ENCODE measurements at regions not wholly inside any gene's neighbourhood (a gene's known extent, or its start where the extent isn't known, plus 50 kb on each side); places are given as distances from the start of the nearest gene placed in this dataset.

DNA sequence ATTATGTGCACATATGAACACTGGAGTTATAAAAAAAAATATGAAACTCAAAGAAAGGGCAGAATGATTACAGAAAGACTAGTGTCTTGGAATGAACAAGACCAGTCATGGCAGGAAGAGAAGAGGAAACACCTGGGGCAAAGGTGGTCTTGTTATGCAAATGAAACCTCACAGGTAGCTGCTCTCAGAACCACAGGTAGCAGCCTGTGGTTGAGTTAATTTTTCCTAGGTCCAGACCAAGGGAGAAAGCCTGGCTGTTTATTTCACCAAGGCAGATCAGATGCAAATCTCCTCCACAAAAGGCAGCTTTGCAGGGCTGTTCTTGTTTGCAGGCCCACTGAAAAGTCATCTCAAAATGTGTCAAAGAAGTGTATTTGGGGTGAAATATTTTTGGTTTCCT is 785.8 kb downstream of the RNF144A start:
- DNase-seq (ENCODE audit: low read depth in 1 of 2, low spot score in 1 of 2): no peak

DNA sequence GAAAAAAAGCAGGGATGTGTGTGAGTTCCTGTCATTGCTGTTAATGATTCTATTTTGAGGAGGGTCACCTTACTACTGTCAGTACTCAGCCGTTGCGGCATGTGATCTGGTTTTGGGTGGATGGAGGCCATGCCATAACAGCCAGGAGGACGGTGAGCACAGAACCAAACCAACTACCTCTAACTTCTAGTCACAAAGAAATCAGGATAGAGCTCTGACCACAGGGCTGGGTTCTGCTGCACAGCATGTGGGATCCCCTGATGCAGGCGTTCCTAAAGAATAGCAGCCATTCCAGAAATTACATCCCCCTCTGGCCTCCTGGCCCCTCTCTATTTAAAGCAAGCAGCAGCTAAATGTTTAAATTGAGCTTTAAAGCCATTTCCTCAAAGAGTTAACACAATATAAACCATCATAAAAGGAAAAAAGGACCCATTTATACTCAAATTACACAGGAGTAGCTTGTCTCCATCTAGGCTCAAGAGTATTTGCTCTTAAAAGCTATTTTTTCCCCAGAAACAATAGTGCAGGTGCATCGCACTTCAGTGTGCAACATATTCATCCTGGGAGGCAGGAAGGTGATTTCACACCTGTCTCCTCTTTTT is 786.4 kb downstream of the RNF144A start:
- DNase-seq (ENCODE audit: low read depth in 1 of 2, low spot score in 1 of 2): no peak

DNA sequence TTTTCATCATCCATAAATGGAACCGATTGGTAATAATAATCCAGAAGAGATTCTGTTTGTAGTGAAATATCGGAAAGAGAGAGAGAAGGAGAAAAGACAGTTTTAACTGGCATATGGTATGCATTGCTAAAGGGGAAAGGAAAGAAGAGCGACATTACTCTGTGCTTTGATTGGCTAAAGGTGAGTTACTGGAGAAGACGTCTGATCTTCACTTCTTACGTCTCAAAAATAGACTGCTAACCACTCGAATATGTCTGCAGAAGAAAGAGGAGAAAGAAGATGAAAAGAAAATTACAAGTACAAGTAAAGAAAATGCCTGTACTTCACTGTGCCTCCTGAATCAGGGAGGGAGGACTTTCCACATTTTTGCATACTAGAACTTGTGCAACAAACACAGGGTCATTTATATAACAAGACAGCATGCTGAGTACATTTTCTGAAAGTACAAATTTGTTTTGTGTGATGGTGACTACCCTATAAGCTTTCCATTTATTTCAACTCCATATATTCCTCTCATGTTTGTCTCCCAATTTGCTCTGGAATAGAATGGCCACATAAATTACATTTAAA is 787.2 kb downstream of the RNF144A start:
- DNase-seq (ENCODE audit: low read depth in 1 of 2, low spot score in 1 of 2): no peak

DNA sequence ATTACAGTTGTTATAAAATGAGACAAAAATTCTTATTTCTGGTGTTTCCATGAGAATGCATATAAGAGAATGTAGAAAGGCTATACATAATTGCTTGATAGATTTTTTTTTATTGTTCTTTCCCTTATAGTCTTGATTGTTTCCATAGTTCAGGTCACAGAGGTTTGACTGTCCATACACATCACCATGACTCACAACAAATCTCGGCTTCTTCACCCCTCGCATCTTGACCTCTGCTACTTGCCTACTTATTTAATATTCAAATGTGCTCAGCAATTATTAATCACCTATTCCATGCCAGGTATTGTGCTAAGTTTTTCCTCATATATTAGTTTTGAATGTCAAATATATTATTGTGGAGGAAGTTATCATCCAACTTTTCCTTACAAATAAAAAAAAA is 789.6 kb downstream of the RNF144A start:
- DNase-seq (ENCODE audit: low read depth in 1 of 2, low spot score in 1 of 2): no peak

DNA sequence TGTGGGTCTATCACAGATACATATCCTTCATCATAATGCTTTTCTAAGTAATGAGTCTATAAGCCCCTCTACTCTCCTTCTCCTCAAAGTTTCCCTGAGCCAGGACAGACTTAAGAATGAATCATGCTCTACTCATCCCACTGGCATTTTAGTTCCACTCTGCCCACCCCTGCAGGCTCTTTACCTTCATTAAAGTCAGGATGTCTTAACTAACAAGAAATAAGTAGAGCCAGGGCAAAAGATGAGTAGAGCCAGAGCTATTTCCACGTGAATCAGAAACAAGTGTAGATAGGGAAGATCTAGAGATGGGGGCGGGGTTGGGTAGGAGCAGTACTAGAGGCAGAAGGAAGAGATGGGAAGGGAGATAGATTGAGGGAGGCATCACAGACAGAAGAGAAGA is 790.5 kb downstream of the RNF144A start:
- DNase-seq (ENCODE audit: low read depth in 1 of 2, low spot score in 1 of 2): no peak

DNA sequence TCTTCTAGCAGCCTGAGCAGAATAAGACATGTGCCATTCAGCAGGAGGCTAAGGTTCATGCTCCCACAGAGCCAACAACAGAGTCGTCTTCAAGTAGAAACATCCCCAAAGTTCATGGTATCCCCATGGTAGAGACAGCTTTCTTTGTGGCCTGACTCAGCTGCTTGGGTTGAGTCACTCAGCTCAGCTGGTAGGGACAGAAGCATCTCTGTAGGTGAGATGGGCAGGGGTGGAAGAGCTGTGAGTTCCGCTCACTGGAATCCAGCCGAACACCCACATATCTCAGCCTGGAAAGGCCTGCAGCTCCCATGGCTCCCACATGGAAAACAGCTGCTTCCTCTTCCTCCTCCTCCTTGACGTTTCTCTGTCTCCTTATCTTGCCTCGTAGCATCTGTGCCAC is 792.7 kb downstream of the RNF144A start:
- no peak for DNase-seq (ENCODE audit: low read depth in 1 of 2, low spot score in 1 of 2)

DNA sequence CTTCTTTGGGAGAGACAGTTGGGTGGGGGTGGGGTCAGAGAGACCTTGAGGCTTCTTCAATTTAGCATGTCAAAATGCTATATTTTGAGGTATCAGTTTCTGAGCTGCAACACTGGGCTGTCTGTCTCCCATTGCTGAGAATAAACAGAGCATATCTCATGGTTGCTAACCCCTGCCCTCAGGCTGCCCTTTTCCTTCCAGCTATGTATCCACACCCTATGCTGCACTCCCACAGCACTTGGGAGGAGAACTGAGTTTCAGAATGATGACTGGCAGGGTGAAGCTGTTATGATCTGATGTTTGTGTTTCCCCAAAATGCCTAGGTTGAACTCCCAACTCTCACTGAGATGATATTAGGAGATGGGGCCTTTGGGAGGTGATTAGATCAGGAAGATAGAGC is 794.0 kb downstream of the RNF144A start:
- DNase-seq (ENCODE audit: low read depth in 1 of 2, low spot score in 1 of 2): no peak

DNA sequence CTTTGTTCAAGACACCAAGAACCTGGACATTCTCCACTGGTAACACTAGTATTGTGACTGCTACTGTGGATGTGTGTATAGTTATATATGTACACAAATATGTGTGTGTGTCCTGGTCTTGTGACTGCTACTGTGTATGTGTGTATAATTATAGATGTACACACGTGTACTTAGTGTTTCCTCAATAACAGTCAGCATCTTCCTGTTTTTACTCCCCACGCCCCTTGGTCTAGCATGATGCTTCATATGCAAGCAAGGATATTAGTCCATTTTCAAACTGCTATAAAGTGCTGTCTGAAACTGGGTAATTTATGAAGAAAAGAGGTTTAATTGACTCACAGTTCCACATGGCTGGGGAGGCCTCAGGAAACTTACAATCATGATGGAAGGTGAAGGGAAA is 802.7 kb downstream of the RNF144A start:
- DNase-seq (ENCODE audit: low read depth in 1 of 2, low spot score in 1 of 2): no peak

DNA sequence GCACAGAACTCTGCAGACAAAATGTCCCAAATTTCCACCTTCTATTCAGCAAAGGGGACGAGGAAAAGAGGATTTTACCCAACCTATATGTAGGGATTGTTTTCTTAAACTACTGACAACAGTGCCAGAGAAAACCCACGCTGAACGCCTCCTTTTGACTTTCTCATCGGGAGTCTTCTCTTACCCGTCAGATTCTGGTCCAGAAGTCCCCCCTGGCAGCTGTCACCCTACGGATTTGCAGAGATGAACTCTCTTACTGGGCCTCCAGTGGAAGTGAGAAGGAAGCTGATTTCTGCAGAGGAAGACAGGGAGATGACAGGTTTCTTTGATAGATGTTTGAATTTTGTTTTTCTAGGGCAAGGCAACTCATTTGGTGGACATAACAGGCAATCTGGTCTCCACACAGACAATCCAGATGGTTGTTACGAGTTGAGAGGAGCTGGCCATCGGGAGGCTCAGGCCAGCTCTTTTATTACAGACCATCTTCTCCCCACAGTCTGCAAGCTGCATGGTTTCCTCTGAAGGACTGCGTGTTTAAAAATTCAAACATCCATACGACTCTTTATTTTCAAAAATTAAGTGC is 804.3 kb downstream of the RNF144A start:
- DNase-seq (ENCODE audit: low read depth in 1 of 2, low spot score in 1 of 2): no peak

DNA sequence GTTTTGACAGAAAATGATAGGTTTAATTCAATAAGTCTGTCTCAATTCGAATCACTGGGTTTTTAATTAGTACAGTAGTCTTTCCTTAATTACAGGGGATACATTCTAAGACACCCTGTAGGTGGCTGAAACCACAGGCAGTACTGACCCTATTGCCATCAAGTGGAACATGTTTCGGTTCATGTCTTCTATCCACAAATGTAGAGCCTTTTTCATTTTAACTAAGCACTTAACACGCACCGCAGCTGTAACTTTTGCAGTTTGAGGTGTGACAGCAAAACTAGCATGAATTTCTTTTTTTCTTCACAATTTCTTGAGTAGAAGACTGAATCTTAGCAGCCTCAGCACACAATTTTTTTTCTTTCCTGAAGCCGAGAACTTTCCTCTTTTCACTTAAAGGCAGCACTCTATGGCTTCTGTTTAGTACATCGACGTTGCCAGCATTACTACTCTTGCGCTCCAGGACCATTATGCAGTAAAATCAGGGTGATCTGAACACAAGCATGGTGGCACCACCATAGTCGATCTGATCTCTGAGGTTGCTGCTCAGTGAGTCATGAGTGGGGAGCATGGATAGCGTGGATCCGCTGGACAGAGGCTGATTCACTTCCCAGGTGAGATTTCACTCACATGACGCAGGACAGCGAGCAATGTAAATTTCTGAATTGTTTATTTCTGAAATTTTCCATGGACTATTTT is 805.1 kb downstream of the RNF144A start:
- no peak for DNase-seq (ENCODE audit: low read depth in 1 of 2, low spot score in 1 of 2)

DNA sequence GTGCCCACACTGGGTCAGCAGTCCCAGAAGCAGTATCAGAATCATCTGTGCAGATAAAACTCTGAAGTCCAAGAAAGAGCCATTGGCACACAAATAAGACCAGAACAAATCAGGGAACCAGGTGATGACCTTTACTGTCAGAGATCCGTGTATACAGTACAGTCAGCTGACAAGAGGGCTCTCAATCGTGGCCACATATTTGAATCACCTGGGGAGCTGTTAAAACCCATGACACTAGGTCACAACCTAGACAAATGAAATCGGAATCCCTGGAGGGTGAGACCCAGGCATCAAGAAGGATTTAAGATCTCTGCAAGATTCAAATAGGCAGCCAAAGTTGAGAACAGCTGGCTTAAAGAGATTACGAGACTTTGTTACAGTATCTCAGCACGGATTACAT is 807.1 kb downstream of the RNF144A start:
- no peak for DNase-seq (ENCODE audit: low read depth in 1 of 2, low spot score in 1 of 2)

DNA sequence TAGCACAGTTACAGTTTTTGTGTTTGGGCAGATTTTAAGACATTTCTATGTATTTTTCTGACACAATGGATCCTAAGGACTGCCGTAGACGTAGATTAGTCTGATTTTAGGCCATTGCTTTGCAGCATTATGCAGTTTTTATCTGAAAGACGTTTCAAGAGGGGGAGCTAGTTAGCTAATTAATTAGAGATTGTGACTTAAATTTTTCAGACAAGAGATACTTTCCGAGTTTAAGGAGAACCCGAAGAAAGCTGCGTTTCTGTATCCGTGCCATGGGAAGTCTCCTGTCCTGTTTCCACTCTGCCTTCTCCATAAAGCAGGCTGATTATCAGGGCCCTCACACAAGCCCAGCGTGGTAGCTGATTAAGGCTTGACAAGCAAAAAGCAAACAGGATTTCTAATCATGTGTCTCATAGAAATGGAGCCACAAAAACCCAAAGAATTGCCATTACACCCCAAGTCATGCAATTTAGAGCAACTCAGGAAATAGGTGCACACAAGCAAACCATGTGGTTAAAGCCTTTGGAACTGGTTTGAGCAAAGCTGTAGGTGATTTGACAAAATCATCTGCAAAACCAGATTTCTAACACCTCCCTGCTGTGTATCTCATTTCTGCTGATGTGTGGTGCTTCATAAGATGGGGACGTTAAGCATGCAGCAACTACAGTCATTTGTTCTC is 808.1 kb downstream of the RNF144A start:
- DNase-seq (ENCODE audit: low read depth in 1 of 2, low spot score in 1 of 2): no peak

DNA sequence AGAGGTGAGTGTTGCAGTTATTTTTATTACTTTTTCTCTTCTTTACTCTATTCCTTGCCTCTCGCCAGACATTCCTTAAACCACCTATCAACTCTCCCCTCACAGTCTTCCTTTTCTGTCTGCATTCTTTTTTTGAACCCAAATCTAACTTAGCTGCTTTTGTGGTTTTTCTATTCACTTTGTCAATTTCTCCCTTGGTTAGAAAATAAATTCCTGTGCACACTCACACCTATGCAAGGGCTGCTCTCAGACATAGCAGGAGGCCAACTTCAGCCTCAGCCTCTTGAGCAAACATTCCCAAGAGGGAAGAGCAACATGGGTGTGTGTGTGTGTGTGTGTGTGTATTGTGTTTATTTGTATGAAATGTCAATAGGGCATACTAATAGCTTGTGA is 808.6 kb downstream of the RNF144A start:
- DNase-seq (ENCODE audit: low read depth in 1 of 2, low spot score in 1 of 2): no peak

DNA sequence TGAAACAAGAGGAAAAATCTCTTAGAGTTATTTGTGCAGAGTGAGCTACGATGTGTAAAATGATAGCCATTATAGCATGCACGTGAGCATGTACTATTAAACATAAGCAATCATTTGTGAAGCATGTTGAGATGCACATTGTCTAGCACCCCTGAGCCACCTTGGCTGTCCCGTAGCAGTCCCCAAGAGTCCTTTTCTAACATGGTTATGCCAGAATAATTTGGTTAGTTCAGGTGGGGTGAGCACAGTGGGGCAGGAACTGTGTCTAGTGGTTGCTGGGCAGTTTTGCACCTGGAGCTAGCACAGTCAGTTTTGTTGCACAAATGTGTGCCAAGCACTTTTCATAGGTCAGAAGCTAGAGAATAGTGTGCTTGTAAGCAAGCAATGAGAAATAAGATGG is 809.8 kb downstream of the RNF144A start:
- no peak for DNase-seq (ENCODE audit: low read depth in 1 of 2, low spot score in 1 of 2)

DNA sequence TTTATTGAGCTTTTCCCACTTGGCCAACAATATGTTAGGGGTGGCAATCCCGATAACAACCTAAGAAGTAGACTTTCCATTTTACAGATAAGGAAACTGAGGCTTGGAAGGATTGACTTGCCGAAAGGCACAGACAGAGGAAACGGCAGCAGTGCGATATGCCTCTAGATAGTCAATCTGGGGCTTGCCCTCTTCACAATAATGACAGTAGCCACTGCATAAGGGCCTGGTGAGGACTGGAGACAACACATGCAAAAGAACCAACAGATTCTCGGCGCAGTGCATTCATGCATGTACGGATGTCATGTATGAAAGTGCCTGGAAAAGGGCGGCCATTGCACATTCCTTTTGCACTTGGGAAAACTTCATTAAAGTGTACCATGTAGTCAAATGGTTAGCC is 811.2 kb downstream of the RNF144A start:
- DNase-seq (ENCODE audit: low read depth in 1 of 2, low spot score in 1 of 2): no peak

DNA sequence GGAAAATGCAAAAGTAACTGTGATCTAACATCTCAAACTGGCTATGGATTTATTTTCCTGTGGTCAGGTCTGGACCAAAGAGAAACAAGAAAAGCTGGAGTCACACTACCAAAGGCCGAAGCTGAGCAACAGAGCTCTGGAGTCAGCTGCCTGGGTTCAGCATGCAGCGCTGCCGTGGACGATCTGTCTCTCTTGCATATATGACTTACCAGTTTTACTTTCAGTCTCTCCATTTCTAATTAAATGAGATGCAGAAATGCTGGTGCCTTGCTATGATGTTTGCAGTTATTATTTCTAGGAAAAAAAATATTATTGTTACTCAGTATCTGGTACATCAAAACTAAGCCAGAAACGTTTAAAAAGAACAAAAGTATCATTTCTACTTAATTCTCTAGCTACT is 813.2 kb downstream of the RNF144A start:
- DNase-seq (ENCODE audit: low read depth in 1 of 2, low spot score in 1 of 2): no peak

DNA sequence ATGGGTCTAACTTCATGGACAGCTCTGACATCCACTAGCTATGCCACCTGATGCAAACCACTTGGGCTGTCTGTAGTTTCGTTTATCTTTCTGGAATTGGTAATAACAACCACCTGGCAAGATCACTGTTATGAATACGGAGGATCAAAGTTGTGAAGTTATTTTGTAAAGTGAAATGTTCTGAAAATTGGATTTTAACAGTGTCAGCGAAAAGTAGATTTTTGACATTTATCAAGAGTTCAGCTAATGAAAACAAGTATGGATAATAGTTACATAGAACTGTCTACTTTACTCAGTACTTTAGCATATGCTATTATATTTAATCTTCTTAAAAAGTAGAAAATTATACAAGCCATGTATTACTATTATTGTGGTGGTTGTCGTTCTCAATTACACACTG is 813.8 kb downstream of the RNF144A start:
- DNase-seq (ENCODE audit: low read depth in 1 of 2, low spot score in 1 of 2): no peak

DNA sequence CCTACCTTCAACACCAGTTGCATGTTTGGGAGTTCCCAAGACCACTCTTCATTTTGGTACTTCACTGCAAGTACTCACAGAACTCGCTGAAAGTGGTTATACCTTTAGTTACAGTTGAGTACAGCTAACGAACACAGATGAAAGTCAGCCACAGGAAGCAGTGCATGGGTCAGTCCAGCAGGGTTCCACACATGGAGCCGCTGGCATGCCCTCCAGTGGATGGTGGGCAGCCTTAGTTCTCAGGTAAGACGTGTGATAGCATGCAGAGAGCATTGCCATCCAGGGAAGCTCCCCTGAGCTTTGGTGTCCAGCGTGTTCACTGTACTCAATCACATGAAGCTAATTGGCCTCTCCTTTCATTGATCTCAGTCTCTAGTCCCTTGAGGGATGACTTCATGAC is 815.3 kb downstream of the RNF144A start:
- DNase-seq (ENCODE audit: low read depth in 1 of 2, low spot score in 1 of 2): no peak

DNA sequence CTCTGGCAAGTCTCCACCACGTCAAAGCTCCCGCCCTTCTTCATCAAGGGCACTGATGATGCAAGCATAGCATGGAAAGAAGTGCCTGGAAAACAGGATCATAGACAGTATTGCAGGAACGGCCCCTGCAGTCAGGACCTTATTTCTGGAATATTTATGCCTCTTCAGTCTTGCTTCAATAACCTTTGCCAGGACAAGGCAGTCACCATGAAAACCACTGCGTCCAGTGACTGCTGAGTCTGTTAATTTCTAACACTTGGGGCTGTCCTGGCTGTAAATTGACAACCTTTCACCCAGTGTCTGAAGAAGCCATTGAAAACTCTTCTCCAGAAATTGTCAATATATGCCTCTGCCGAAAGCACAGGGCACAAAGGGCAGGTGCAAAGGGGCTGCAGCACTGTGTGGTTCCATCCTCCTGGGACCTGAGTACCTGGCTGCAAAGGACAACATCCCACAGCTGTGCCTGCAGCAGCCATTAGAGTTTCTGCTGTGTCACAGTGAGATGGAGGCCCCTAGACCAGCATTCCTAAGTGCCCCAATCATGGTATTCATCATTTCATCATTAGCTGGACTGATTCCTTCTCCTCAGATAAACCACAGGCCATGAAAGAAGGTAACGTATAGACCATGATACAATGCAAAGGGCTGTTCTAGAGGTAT is 819.6 kb downstream of the RNF144A start:
- DNase-seq (ENCODE audit: low read depth in 1 of 2, low spot score in 1 of 2): no peak

DNA sequence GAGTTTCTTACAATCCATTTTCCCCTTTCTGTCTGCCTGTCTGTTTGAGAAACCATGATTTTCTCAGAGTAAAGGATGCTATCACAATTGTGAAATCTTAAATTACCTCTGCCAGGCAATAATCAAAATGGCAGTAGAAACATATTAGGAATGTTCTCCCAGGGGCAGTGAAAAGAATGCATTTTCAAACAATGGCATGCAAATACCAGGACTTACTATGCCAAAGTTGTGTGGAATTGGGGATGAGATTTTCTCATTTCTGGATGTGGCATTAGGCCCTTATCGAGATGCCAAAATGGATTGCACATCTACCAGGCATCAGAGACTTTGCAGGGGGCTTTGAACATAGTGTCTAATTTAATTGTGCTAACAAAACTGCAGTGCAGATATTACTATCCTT is 821.4 kb downstream of the RNF144A start:
- no peak for DNase-seq (ENCODE audit: low read depth in 1 of 2, low spot score in 1 of 2)

DNA sequence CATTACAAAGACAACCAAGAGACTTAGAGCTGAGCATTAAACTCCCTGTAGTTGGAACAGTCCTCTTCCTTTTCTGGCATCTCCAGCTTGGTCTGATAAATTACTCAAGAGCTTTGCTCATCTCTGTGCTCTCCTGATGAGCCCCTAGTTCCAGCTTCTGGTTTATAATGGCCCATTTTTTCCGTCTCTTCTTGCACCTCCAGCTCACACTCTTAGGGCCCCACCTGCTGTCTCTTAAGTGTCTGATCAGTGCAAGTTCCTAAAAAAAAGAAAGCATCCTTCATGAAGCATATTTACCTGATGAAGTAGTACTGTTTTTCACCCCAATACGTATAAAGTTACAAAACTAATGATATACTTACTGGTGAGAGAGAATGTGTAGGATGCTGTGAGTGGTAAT is 822.9 kb downstream of the RNF144A start:
- no peak for DNase-seq (ENCODE audit: low read depth in 1 of 2, low spot score in 1 of 2)

DNA sequence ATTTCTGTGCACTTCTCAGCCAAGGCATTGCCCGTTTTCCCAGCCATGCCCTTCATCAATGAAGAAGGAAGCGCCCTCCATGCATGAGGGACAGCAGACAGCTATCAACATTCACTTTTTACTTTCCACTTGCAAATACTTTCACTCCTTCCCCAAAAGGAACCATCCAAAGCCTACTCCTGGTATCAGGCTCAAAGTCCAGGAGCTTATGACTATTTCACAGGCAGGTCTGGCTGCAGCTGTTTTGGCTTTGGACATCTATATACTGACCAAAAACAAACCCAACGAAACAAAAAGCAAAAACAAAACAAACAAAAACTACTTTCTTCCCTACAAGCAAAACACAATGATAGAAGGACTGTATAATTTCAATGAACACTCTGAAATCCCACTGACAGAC is 825.1 kb downstream of the RNF144A start:
- DNase-seq (ENCODE audit: low read depth in 1 of 2, low spot score in 1 of 2): no peak
